Right lobe of liver (tissue), 4 donors: ENCODE measurements at regions not wholly inside any gene's neighbourhood (a gene's known extent, or its start where the extent isn't known, plus 50 kb on each side); places are given as distances from the start of the nearest gene placed in this dataset.

Experiments used
- CTCF ChIP-seq, 4 donors: fragments of 200-600 bp in 3 of 4; fragments of 450-650 bp in 1 of 4; IDR thresholded peaks; one replicate each; pipeline versions ENCODE4 v1.5.1 to v1.8.0; 2016 to 2022; ENCODE audit warnings: antibody characterized with exemption in 4 of 4, mild to moderate bottlenecking in 2 of 4
- POLR2A ChIP-seq: fragments of 450-650 bp; IDR thresholded peaks from one replicate; pipeline ENCODE4 v1.6.1; 2017; ENCODE audit warnings: antibody characterized with exemption, mild to moderate bottlenecking
- donor health status: DM: no; HTN: no; CAD: no.
- donor health status: DM: no; HTN: no; CAD: no.
- donor health status: DM: no; HTN: yes; CAD: no.

DNA sequence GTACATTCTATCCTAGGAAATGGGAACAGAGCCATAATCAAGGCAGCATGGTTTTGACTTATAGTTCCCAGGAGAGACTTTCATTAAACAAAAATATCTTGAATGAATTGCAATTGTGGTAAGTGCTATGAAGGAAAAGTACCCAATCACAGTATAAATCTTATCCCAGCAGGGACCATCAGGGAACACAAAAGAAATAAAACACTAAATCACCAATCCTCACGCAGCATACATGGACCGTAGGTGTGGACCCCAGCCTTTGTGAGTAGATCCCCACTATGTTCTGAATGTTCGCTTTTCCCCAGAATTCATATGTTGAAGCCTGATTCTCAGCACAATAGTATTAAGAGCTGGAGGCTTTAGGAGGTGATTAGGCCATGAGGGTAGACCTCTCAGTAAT, 925.0 kb upstream of the RBFOX1 start:
- TF ChIP-seq CTCF (IDR thresholded peaks at IDR 0.05) (no peak), POLR2A (no peak)
